Sigmoid colon (tissue), 3 donors: ENCODE measurements at regions not wholly inside any gene's neighbourhood (a gene's known extent, or its start where the extent isn't known, plus 50 kb on each side); places are given as distances from the start of the nearest gene placed in this dataset.

Source experiments
- POLR2A ChIP-seq, 2 donors: fragments of 450-650 bp; IDR thresholded peaks; one replicate each; pipeline ENCODE4 v1.6.1; 2016; ENCODE audit warnings: antibody characterized with exemption in 2 of 2, mild to moderate bottlenecking in 2 of 2, moderate library complexity in 2 of 2
- TF ChIP-seq, protein P1 (sequence below), 4 experiments: fragments of 450-650 bp in 3 of 4; fragments of 200-600 bp in 1 of 4; IDR thresholded peaks; one replicate each; pipeline ENCODE4 v1.5.1; 2016 to 2019; ENCODE audit warnings: antibody characterized with exemption in 4 of 4, mild to moderate bottlenecking in 3 of 4, moderate library complexity in 2 of 4

DNA sequence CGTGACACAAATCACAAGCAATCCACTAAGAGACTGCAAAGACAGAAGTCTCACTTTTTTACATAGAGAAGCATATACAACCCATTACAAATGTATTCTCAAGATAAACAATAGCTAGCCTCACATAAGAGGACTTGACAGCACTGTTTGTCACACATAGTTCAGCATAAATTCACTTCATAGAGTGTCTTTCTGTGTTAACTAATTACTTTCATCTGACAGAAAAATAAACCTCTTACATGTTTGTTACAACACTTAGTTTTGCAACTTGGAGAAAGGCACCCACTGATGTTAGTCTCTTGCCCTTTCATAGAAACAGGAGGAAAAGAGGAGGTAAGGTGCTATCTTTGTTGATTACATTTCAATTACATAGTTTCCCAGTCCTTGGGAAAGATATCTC, 2221.9 kb upstream of the RAG2 start:
- TF ChIP-seq, protein P1, sequence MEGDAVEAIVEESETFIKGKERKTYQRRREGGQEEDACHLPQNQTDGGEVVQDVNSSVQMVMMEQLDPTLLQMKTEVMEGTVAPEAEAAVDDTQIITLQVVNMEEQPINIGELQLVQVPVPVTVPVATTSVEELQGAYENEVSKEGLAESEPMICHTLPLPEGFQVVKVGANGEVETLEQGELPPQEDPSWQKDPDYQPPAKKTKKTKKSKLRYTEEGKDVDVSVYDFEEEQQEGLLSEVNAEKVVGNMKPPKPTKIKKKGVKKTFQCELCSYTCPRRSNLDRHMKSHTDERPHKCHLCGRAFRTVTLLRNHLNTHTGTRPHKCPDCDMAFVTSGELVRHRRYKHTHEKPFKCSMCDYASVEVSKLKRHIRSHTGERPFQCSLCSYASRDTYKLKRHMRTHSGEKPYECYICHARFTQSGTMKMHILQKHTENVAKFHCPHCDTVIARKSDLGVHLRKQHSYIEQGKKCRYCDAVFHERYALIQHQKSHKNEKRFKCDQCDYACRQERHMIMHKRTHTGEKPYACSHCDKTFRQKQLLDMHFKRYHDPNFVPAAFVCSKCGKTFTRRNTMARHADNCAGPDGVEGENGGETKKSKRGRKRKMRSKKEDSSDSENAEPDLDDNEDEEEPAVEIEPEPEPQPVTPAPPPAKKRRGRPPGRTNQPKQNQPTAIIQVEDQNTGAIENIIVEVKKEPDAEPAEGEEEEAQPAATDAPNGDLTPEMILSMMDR (IDR thresholded peaks at IDR 0.05): no peak
- no peak for TF ChIP-seq POLR2A (IDR thresholded peaks at IDR 0.05)
